Endothelial cell of umbilical vein (primary cell): ENCODE measurements at regions not wholly inside any gene's neighbourhood (a gene's known extent, or its start where the extent isn't known, plus 50 kb on each side); places are given as distances from the start of the nearest gene placed in this dataset.

Experiments used
- BruUV-seq: library from RNA; stranded (reverse); fragments of 400-500 nt; replicated peaks from 2 replicates; lab custom pipeline; 2021; lab: Mats Ljungman, UMichigan
- CTCF ChIA-PET: fragments of 300-600, 350-600 bp; sonication (Branson Sonifier 250); formaldehyde crosslinking; loops from one replicate; lab custom pipeline; 2021; ENCODE audit warnings: antibody characterized with exemption, inconsistent platforms; lab: Charles Lee
- POLR2A ChIA-PET: fragments of 300-600, 350-600 bp; sonication (Branson Sonifier 250); formaldehyde crosslinking; loops from one replicate; lab custom pipeline; 2021; ENCODE audit warnings: antibody characterized with exemption, inconsistent platforms; lab: Charles Lee
- DNase-seq: peaks from one replicate; pipeline ENCODE4 v3.0.0-alpha.2; 2011; ENCODE audit warnings: low read depth, low spot score
- FAIRE-seq: peaks from 2 replicates; lab custom pipeline; 2011; peaks lifted over from hg19 to GRCh38; lab: Jason Lieb, UNC
- H2AFZ ChIP-seq: 2 replicates; pipeline ENCODE4 v1.6.0; 2012; ENCODE audit warnings: low read depth, low read length, control low read depth, inconsistent platforms
- H3K27ac ChIP-seq: 2 replicates; pipeline ENCODE4 v1.5.1; 2011; ENCODE audit warnings: low read depth, mild to moderate bottlenecking, control low read depth, low read length, moderate library complexity; ENCODE audit not compliant: insufficient read depth
- H3K27me3 ChIP-seq, 2 experiments: 2 replicates each; pipeline versions ENCODE4 v1.6.0 to v1.6.1; 2011; ENCODE audit warnings: low read length in 2 of 2, mixed read lengths in 1 of 2; ENCODE audit not compliant: control insufficient read depth in 2 of 2, insufficient read depth in 2 of 2
- H3K36me3 ChIP-seq, 2 experiments: 2 replicates in 1 of 2; 3 replicates in 1 of 2; pipeline ENCODE4 v1.5.1; 2011; ENCODE audit warnings: low read length in 2 of 2, mild to moderate bottlenecking in 1 of 2, moderate library complexity in 1 of 2; ENCODE audit not compliant: control insufficient read depth in 2 of 2, insufficient read depth in 2 of 2; ENCODE audit errors: extremely low read depth in 1 of 2
- H3K4me1 ChIP-seq: 3 replicates; pipeline ENCODE4 v1.5.1; 2011; ENCODE audit warnings: mild to moderate bottlenecking, low read length; ENCODE audit not compliant: control insufficient read depth, insufficient read depth; ENCODE audit errors: extremely low read depth
- H3K4me2 ChIP-seq: 2 replicates; pipeline ENCODE4 v1.6.1; 2011; ENCODE audit warnings: low read length, control low read depth, mixed read lengths; ENCODE audit not compliant: insufficient read depth
- H3K4me3 ChIP-seq, 3 experiments: fragments of 200-600 bp in 1 of 3; sonication (generic), shearing (Covaris generic) in 1 of 3; replicated peaks in 1 of 3; 2 replicates each; pipeline ENCODE4 v1.5.1; 2011 to 2016; ENCODE audit warnings: control low read depth in 3 of 3, low read length in 3 of 3, mild to moderate bottlenecking in 2 of 3, inconsistent platforms in 1 of 3, low read depth in 1 of 3, moderate library complexity in 1 of 3; ENCODE audit not compliant: insufficient read depth in 1 of 3
- H3K79me2 ChIP-seq: 2 replicates; pipeline ENCODE4 v1.6.0; 2012; ENCODE audit warnings: low read length, inconsistent platforms; ENCODE audit not compliant: control insufficient read depth, insufficient read depth
- H3K9ac ChIP-seq: replicated peaks from 2 replicates; pipeline ENCODE3; 2011; ENCODE audit warnings: low read length, control low read depth; ENCODE audit not compliant: insufficient read depth; ENCODE audit errors: extremely low read depth
- H3K9me1 ChIP-seq: replicated peaks from 3 replicates; pipeline ENCODE4 v1.6.0; 2011; ENCODE audit warnings: mild to moderate bottlenecking, low read length; ENCODE audit not compliant: control insufficient read depth, insufficient read depth; ENCODE audit errors: extremely low read depth
- H3K9me3 ChIP-seq: replicated peaks from 2 replicates; pipeline ENCODE4 v1.5.1; 2012; ENCODE audit warnings: low read length, inconsistent platforms; ENCODE audit not compliant: control insufficient read depth, insufficient read depth
- H4K20me1 ChIP-seq: replicated peaks from 2 replicates; pipeline ENCODE3; 2011; ENCODE audit warnings: mild to moderate bottlenecking, low read length; ENCODE audit not compliant: control insufficient read depth, insufficient read depth; ENCODE audit errors: extremely low read depth
- EZH2 ChIP-seq: IDR thresholded peaks from 2 replicates; pipeline ENCODE4 v1.6.1; 2012; ENCODE audit warnings: borderline replicate concordance, low read depth, mild to moderate bottlenecking, moderate library complexity, low read length, inconsistent platforms; ENCODE audit not compliant: severe bottlenecking
- FOS ChIP-seq: IDR thresholded peaks from 2 replicates; pipeline ENCODE4 v1.6.1; 2011; ENCODE audit warnings: mild to moderate bottlenecking, low read length, moderate library complexity, borderline replicate concordance; ENCODE audit not compliant: insufficient read depth
- GATA2 ChIP-seq: IDR thresholded peaks from 2 replicates; pipeline ENCODE4 v1.7.0; 2011; ENCODE audit warnings: low read depth, mild to moderate bottlenecking, moderate library complexity, mixed read lengths, low read length; ENCODE audit not compliant: insufficient read length, insufficient read depth
- JUN ChIP-seq: IDR thresholded peaks from 2 replicates; pipeline ENCODE4 v1.6.1; 2011; ENCODE audit warnings: borderline replicate concordance, low read depth; ENCODE audit not compliant: insufficient read length, insufficient read depth
- MYC ChIP-seq: IDR thresholded peaks from one replicate; pipeline ENCODE4 v1.6.1; 2011; ENCODE audit warnings: mild to moderate bottlenecking, low read depth, low read length
- POLR2A ChIP-seq: IDR thresholded peaks from 2 replicates; pipeline ENCODE4 v1.6.1; 2012; ENCODE audit warnings: low read depth, mild to moderate bottlenecking, control low read depth, low read length
- POLR2AphosphoS5 ChIP-seq: IDR thresholded peaks from 2 replicates; pipeline ENCODE4 v1.6.1; 2012; ENCODE audit warnings: low read depth, mild to moderate bottlenecking, control low read depth, low read length, moderate library complexity; ENCODE audit not compliant: insufficient read depth
- dilution Hi-C: fragments of 300-500 bp; cut with MboI; formaldehyde crosslinking; loops from one replicate; pipeline ENCODE4 v1.15.0; 2019; ENCODE audit warnings: low sequenced_read_pairs; ENCODE audit not compliant: extremely low pct_ligation_motif_present
- intact Hi-C: fragments of 100-400 bp; cut with micrococcal nuclease; formaldehyde crosslinking; loops from one replicate; pipeline ENCODE4 v1.10.0; 2022
- TF ChIP-seq, protein P1 (sequence below): IDR thresholded peaks from 2 replicates; pipeline ENCODE4 v1.6.1; 2011; ENCODE audit not compliant: insufficient read depth, insufficient read length
- TF ChIP-seq, protein P2 (sequence below), 2 donors: IDR thresholded peaks; 1 replicate in 1 of 2; 2 replicates in 1 of 2; pipeline ENCODE4 v1.5.1; 2011; ENCODE audit warnings: low read length in 2 of 2, mild to moderate bottlenecking in 2 of 2, moderate library complexity in 2 of 2, control low read depth in 1 of 2, inconsistent platforms in 1 of 2, low read depth in 1 of 2; ENCODE audit not compliant: insufficient read depth in 1 of 2; ENCODE audit errors: extremely low read depth in 1 of 2

GRCh38 chr6:119922814-119923213 lies 573.3 kb upstream of the MAN1A1 start:
- POLR2A ChIA-PET, result no interaction called here
- intact Hi-C loops, result no loop called here
- TF ChIP-seq FOS (no peak), GATA2 (no peak), MYC (no peak), POLR2AphosphoS5 (no peak), POLR2A (no peak), JUN (no peak), EZH2 (no peak)
- TF ChIP-seq, protein P1, sequence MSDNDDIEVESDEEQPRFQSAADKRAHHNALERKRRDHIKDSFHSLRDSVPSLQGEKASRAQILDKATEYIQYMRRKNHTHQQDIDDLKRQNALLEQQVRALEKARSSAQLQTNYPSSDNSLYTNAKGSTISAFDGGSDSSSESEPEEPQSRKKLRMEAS, result no peak
- TF ChIP-seq, protein P2, sequence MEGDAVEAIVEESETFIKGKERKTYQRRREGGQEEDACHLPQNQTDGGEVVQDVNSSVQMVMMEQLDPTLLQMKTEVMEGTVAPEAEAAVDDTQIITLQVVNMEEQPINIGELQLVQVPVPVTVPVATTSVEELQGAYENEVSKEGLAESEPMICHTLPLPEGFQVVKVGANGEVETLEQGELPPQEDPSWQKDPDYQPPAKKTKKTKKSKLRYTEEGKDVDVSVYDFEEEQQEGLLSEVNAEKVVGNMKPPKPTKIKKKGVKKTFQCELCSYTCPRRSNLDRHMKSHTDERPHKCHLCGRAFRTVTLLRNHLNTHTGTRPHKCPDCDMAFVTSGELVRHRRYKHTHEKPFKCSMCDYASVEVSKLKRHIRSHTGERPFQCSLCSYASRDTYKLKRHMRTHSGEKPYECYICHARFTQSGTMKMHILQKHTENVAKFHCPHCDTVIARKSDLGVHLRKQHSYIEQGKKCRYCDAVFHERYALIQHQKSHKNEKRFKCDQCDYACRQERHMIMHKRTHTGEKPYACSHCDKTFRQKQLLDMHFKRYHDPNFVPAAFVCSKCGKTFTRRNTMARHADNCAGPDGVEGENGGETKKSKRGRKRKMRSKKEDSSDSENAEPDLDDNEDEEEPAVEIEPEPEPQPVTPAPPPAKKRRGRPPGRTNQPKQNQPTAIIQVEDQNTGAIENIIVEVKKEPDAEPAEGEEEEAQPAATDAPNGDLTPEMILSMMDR (IDR thresholded peaks at IDR 0.05; ENCODE audit: extremely low read depth in 1 of 2, insufficient read depth in 1 of 2, low read depth in 1 of 2, low read length in 2 of 2), result no peak
- DNase-seq (no peak), FAIRE-seq (no peak)
- no peak overlapping the region for H3K4me2 ChIP-seq
- H3K79me2 ChIP-seq, result no peaks in the 10 kb centered on the region
- no peaks in the 10 kb centered on the region for H3K4me1 ChIP-seq
- no peaks in the 10 kb centered on the region for H4K20me1 ChIP-seq
- no peak overlapping the region for H2AFZ ChIP-seq
- H3K4me3 ChIP-seq, result no peak overlapping the region
- H3K9ac ChIP-seq, result no peak overlapping the region
- dilution Hi-C loops, result no loop called here
- peaks cover 5% of the 10 kb centered on the region for H3K9me3 ChIP-seq
- no TSS peak for BruUV-seq
- CTCF ChIA-PET, result no interaction called here
- H3K9me1 ChIP-seq, result no peaks in the 10 kb centered on the region
- no peaks in the 10 kb centered on the region for H3K36me3 ChIP-seq
- H3K27me3 ChIP-seq, result no peaks in the 10 kb centered on the region
- H3K27ac ChIP-seq, result no peak overlapping the region
